ENCODE measurements at regions not wholly inside any gene's neighbourhood (a gene's known extent, or its start where the extent isn't known, plus 50 kb on each side); places are given as distances from the start of the nearest gene placed in this dataset.

- TF ChIP-seq SIN3A (IDR thresholded peaks at IDR 0.05; ENCODE audit: borderline replicate concordance, insufficient read depth, low read length) (no peak), REST (IDR thresholded peaks at IDR 0.05; ENCODE audit: insufficient read depth in 1 of 2, low read depth in 2 of 2, low read length in 2 of 2) (no peak), POLR2AphosphoS5 (IDR thresholded peaks at IDR 0.05; ENCODE audit: low read depth, low read length) (no peak), TAF1 (IDR thresholded peaks at IDR 0.05; ENCODE audit: borderline replicate concordance, insufficient read depth, low read length) (no peak)
These were observed 197.3 kb downstream of the FOXD2 start for GRCh38 chr1:47635111-47635510.
